ENCODE measurements at regions not wholly inside any gene's neighbourhood (a gene's known extent, or its start where the extent isn't known, plus 50 kb on each side); places are given as distances from the start of the nearest gene placed in this dataset.

DNA sequence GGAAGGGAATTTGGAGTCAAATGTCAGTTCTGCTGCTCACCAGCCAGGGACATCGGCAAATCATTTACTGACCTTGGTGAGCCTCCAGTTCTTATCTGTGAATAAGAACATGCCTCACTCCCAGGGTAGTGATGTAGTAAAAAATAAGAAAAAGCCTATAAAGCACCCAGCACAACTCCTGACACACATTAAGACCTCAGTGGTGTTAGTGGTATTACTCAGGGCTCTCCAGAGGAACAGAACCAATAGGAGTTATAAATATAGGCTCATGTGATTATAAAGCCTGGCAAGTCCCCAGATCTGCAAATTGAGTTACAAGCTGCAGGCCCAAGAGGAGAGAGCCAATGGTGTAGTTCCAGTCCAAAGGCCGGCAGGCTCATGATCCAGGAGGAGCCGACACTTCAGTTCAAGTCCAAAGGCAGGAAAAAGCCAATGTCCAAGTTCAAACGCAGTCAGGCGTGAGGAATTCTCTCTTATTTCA, 71.3 kb upstream of the EYA2 start:
- Histone ChIP-seq H3K27me3 (peaks cover 0 to 35% (median 11%) of the 10 kb centered on the region in 7 donors), H3K4me3 (no peak overlapping the region), H3K4me1 (no peaks in the 10 kb centered on the region), H3K27ac (peak overlapping the region in 2 of 10 donors; percentile 13 to 16), H3K9me3 (peaks cover 0 to 14% (median 4%) of the 10 kb centered on the region in 11 donors), H3K36me3 (no peaks in the 10 kb centered on the region)
- DNase-seq (no peak), ATAC-seq (peak in 4 of 8 donors; percentile 26 to 64 (median 52))
- no peak for TF ChIP-seq CTCF (IDR thresholded peaks at IDR 0.05)
- intact Hi-C loops (cut with DNase I): no loop called here
- WGBS, 2 donors: 59 to 66% methylated on average over 5 of the region's 5 CpGs

DNA sequence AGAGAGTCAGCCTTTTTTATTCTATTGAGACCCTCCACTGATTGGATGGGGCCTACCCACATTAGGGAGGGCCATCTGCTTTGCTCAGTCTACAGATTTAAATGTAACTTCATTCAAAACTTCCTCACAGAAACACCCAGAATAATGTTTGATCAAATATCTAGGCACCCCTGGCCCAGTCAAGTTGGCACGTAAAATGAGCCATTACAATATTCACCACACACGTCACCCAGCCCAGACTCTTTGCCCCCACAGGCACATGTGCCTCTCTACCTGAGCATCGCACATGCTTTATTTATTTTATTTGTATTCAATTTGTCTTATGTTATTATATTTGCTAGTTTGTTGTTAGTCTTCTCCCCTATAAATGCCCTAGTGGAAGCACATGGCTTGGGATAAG, 70.9 kb upstream of the EYA2 start:
- 95 to 97% methylated on average over 3 of the region's 3 CpGs for WGBS, 2 donors
- peak overlapping the region in 2 of 10 donors; percentile 13 to 16 for H3K27ac ChIP-seq
- H3K36me3 ChIP-seq: no peaks in the 10 kb centered on the region
- peaks cover 0 to 14% (median 4%) of the 10 kb centered on the region in 11 donors for H3K9me3 ChIP-seq
- peaks cover 0 to 38% (median 11%) of the 10 kb centered on the region in 7 donors for H3K27me3 ChIP-seq
- no peaks in the 10 kb centered on the region for H3K4me1 ChIP-seq
- no peak overlapping the region for H3K4me3 ChIP-seq
- TF ChIP-seq CTCF (IDR thresholded peaks at IDR 0.05): no peak
- intact Hi-C loops (cut with DNase I): no loop called here
- DNase-seq (no peak), ATAC-seq (no peak)

GRCh38 chr20:46826343-46826984, 68.2 kb upstream of the EYA2 start:
- TF ChIP-seq CTCF (IDR thresholded peaks at IDR 0.05): no peak
- Histone ChIP-seq H3K4me1 (no peaks in the 10 kb centered on the region), H3K27ac (no peak overlapping the region), H3K4me3 (no peak overlapping the region), H3K27me3 (peaks cover 0 to 26% (median 0%) of the 10 kb centered on the region in 7 donors), H3K36me3 (no peaks in the 10 kb centered on the region), H3K9me3 (peaks cover 0 to 14% (median 4%) of the 10 kb centered on the region in 11 donors)
- WGBS, 2 donors: 46 to 71% methylated on average over 3 of the region's 3 CpGs
- intact Hi-C loops (cut with DNase I): no loop called here
- DNase-seq (no peak), ATAC-seq (no peak)

GRCh38 chr20:46827718-46828458, 66.8 kb upstream of the EYA2 start:
- no peak overlapping the region for H3K27ac ChIP-seq
- no peak for ATAC-seq
- WGBS, 2 donors: 75 to 76% methylated on average over 10 of the region's 10 CpGs

More at GRCh38 chr20:46827718-46828458, 66.8 kb upstream of the EYA2 start:
- intact Hi-C loops (cut with DNase I): no loop called here
- no peak for TF ChIP-seq CTCF (IDR thresholded peaks at IDR 0.05)
- Histone ChIP-seq H3K4me1 (no peaks in the 10 kb centered on the region), H3K27me3 (peaks cover 0 to 26% (median 0%) of the 10 kb centered on the region in 7 donors), H3K4me3 (no peak overlapping the region), H3K36me3 (no peaks in the 10 kb centered on the region), H3K9me3 (peaks cover 0 to 17% (median 4%) of the 10 kb centered on the region in 11 donors)
- no peak for DNase-seq
